GM19240 (cell line): ENCODE measurements at regions not wholly inside any gene's neighbourhood (a gene's known extent, or its start where the extent isn't known, plus 50 kb on each side); places are given as distances from the start of the nearest gene placed in this dataset.
A peak's percentile ranks its signal among the peaks of the same experiment; 100 is the strongest.
"Not testable (repeated sequence)": the region's sequence is repeated elsewhere in the genome, so short reads cannot be mapped to it uniquely, and the experiment has no call there.

Experiments used
- DNase-seq: peaks from one replicate; pipeline ENCODE4 v3.0.0; 2011; ENCODE audit warnings: low spot score; ENCODE audit not compliant: insufficient read length

DNA sequence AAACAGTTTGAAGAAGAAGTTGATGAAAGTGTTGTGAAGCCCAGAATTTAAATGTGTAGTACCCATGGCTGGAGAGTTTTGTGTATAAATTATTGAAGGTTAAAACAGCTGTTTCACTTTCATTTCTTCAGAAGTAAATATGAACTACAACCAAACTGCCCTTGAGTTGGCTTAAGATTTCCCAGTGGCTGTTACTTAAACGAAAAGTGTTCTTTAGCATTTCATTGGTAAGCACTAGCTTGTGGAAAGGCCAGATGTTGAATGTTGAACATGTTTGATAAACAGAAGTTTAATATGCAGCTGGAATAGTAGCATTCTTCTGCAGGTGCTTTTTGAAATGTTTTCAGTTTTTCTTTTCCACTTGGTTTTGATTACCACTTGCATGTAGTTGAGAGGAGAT, 83.2 kb upstream of the TNRC6B start:
- peak; percentile 28 for DNase-seq

DNA sequence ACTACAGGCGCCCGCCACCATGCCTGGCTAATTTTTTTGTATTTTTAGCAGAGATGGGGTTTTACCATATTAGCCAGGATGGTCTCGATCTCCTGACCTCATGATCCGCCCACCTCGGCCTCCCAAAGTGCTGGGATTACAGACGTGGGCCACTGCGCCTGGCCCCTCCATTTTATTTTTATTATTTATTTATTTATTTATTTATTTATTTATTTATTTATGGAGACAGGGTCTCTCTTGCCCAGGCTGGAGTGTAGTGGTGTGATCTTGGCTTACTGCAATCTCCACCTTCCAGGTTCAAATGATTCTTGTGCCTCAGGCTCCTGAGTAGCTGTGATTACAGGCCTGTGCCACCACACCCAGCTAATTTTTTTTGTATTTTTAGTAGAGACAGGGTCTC, 77.8 kb upstream of the TNRC6B start:
- not testable (repeated sequence) for DNase-seq

DNA sequence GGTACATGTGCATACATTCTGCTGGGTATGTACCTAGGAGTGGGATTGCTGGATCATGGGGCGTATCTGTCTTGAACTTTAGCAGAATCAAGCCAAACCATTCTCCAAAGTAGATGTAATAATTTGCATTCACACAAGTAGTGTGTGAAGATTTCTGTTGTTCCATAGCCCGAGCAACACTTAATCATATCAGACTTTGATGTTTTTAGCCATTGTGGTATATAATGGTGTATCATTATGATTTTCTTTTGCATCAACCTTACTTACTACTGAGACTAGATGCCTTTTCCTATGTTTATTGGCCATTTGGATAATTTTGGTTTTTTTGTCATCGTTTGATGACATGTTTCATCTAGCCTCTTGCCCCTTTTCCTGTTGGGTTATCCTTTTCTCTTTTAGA, 72.0 kb upstream of the TNRC6B start:
- no peak for DNase-seq

GRCh38 chr22:40107244-40107643, 70.5 kb upstream of the TNRC6B start:
- DNase-seq: peak; percentile 23

- DNase-seq: no peak
Observed at GRCh38 chr22:40107851-40108378, 69.8 kb upstream of the TNRC6B start.

GRCh38 chr22:40108396-40108795, 69.3 kb upstream of the TNRC6B start:
- DNase-seq: no peak

GRCh38 chr22:40108926-40109325, 68.8 kb upstream of the TNRC6B start:
- not testable (repeated sequence) for DNase-seq

GRCh38 chr22:40111451-40111850, 66.3 kb upstream of the TNRC6B start:
- DNase-seq: no peak

DNA sequence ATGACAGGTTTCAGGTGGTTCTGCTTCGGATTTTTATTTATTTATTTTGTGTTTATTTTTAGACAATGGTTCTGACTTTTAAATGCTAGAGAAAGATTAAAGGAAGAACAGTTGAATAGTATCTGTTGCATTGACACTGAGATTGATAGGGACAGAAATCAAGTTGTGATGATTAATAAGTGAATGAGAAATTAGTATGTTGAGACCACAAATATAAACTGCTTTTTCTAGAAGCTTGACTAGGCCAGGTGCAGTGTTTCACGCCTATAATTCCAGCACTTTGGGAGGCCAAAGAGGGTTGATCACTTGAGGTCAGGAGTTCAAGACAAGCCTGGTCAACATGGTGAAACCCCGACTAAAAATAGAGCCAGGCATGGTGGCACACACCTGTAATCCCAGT, 65.1 kb upstream of the TNRC6B start:
- DNase-seq: no peak

DNA sequence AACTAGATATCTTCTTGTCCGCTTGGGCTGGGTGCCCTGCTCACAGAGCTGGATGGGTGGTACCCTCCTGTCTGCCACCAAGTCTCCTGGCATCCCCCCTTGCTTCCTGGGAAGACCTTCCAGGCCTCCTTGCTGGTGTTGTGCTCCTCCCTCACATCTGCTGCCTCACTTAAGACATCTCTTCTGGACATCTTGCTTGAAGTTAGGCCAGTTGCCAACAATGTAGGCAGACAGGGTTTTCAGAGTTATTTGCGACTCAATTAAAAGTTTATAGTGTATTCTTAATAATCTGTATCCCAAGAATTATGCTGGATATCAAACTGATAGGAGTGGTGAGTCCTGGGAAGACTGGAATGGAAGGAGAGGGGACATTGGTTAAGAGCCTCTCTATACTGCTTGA, 64.0 kb upstream of the TNRC6B start:
- no peak for DNase-seq

DNA sequence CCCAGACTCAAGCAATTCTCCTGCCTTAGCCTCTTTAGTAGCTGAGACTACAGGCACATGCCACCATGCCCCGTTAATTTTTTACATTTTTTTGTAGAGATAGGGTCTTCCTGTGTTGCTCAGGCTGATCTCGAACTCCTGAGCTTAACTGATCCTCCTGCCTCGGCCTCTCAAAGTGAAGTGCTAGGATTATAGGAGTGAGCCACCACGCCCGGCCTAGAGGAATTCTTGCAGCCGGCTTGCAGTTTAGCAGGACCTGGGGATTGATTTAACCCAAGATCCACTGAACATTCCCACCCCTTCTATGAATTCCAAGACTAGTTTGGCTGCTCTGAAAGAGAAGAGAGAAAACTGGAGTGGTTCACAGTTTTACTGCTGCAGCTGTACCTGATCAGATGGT, 63.3 kb upstream of the TNRC6B start:
- no peak for DNase-seq

- DNase-seq: no peak
Observed at GRCh38 chr22:40116496-40117200, 61.1 kb upstream of the TNRC6B start.

- no peak for DNase-seq
Observed at GRCh38 chr22:40118979-40119378, 58.7 kb upstream of the TNRC6B start.

- DNase-seq: no peak
Observed at GRCh38 chr22:40120848-40121247, 56.9 kb upstream of the TNRC6B start.

DNA sequence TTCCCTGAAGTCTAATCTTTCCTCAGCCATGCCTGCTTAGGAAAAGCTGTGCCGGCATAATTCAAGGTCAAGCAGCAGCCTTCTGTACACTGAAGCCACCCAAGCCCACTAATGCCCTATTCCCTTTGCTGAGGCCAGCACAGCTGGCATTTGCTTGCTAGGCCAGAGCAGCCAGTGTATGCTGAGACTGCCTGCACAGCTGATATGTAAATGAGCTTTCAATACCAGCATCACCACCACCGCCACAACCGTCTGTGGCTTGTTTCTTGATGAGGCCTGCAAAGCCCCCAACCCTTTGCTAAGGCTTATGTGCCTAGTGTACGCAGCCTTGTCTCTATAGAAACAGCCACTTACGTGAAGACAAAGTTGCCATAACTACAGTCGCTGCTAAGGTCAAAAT, 56.3 kb upstream of the TNRC6B start:
- DNase-seq: no peak

GRCh38 chr22:40122792-40123191, 54.9 kb upstream of the TNRC6B start:
- no peak for DNase-seq

DNA sequence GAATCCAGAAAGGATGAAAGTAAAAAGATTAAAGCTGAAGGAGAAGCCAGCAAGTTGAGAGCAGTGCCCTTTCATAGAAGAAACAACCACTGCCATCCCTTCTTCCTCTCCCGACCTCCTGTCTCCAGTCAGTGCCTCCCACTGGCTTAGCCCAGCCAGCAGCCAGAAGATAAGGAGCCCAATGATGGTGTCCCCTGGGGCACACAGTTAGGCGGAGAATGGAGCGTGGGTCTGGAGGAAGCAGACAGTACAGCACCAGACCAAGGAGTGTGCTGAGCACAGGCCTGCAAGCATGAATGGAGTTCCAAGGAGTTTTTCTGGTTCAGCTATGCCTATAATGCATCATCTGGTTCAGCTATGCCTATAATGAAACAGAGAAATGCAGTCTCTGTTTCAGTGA, 54.3 kb upstream of the TNRC6B start:
- no peak for DNase-seq
